Lower lobe of right lung (tissue), 2 donors: ENCODE measurements at regions not wholly inside any gene's neighbourhood (a gene's known extent, or its start where the extent isn't known, plus 50 kb on each side); places are given as distances from the start of the nearest gene placed in this dataset.
A peak's percentile ranks its signal among the peaks of the same experiment; 100 is the strongest.

Experiments
- ATAC-seq, 2 donors: fragments of 200-7000 bp; cut with Tn5 transposase; one replicate each; pipeline ENCODE4 v1.9.1; 2020 to 2022; ENCODE audit warnings: mild to moderate bottlenecking in 2 of 2, moderate library complexity in 2 of 2
- DNase-seq: peaks from one replicate; pipeline ENCODE4 v3.0.0-alpha.2; 2020
- H3K27ac ChIP-seq: fragments of 200-600 bp; one replicate; pipeline ENCODE4 v1.8.0; 2022
- H3K27me3 ChIP-seq: fragments of 200-600 bp; one replicate; pipeline ENCODE4 v1.8.0; 2022; ENCODE audit warnings: low read depth
- H3K36me3 ChIP-seq: fragments of 200-600 bp; one replicate; pipeline ENCODE4 v1.8.0; 2022; ENCODE audit warnings: mild to moderate bottlenecking
- H3K4me1 ChIP-seq: fragments of 200-600 bp; one replicate; pipeline ENCODE4 v1.8.0; 2022
- H3K4me3 ChIP-seq: fragments of 200-600 bp; one replicate; pipeline ENCODE4 v1.8.0; 2022; ENCODE audit warnings: mild to moderate bottlenecking
- H3K9me3 ChIP-seq: fragments of 200-600 bp; one replicate; pipeline ENCODE4 v1.8.0; 2022
- CTCF ChIP-seq: fragments of 200-600 bp; IDR thresholded peaks from one replicate; pipeline ENCODE4 v1.8.0; 2022; ENCODE audit warnings: antibody characterized with exemption, mild to moderate bottlenecking
- intact Hi-C: fragments of 100-400 bp; cut with DNase I; formaldehyde crosslinking; loops from one replicate; pipeline ENCODE4 v1.11.0; 2022
- donor health status: DM: no; HTN: yes; CAD: no; lungs with severe emphysema.

GRCh38 chr17:6325741-6326140, 109.2 kb downstream of the AIPL1 start:
- intact Hi-C loops = no loop called here
- H3K27ac ChIP-seq = peak overlapping the region; percentile 24

DNA sequence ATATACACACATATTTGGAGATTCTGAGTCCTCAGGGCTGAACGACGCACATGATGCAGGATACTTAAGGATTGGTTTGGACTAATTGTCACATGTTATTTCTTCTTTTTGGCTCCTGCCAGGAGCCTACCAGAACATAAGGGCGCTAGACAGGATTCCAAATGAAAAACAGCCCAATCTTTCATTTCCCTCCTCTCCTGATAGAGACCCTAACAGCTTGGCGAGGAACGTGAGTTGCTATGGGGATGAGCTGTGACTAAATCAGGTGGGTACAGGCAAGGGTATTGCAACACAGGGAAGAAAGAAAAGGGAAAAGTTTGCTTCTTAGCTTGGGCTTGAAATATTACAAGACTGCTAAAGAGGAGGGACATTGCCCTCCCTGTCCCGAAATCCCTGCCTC, 109.9 kb downstream of the AIPL1 start:
- ATAC-seq (no peak), DNase-seq (no peak)
- Histone ChIP-seq H3K36me3 (no peaks in the 10 kb centered on the region), H3K4me3 (no peak overlapping the region), H3K9me3 (no peaks in the 10 kb centered on the region), H3K4me1 (peaks cover 5% of the 10 kb centered on the region), H3K27ac (no peak overlapping the region), H3K27me3 (peaks cover 8% of the 10 kb centered on the region)
- intact Hi-C loops = no loop called here
- no peak for TF ChIP-seq CTCF

More at GRCh38 chr17:6325741-6326140, 109.2 kb downstream of the AIPL1 start:
- Histone ChIP-seq H3K27me3 (peaks cover 8% of the 10 kb centered on the region), H3K4me3 (no peak overlapping the region), H3K36me3 (no peaks in the 10 kb centered on the region), H3K4me1 (peaks cover 5% of the 10 kb centered on the region), H3K9me3 (no peaks in the 10 kb centered on the region)
- ATAC-seq = peak in 1 of 2 donors; percentile 39
- no peak for DNase-seq
- TF ChIP-seq CTCF = no peak

DNA sequence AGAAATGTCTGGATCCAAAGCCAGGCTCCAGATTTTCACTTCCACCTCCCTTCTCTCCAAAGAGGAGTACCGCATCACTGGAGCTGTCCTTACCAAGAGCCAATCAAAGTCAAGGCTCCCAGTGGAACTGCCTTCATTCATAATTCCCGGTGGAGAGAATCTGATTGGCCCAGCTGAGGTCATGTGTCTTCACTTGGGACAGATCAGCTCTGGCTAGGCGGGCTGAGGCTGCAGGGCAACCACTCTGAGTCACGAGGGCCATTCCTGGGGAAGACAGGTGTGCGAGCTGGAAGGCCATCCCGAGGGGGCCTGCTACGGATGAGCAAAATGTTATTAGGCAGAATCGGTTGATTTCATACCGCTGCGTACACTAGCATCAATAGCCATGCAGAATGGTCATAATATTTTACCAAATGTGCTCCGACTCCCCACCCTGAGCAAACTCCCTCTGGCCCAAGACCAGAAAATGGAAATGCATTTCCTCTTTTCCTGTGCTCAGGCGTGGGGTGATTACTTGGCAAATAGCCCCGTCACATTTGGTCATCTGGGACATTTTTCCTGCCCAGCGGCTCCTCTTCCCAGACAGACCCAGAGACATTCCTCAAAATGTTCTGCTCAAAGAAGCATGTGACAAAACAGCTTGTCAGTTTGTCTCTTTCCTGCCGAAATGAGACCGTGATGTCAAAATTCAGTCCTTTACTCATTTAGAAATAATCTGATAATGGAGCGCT, 111.1 kb downstream of the AIPL1 start:
- DNase-seq = no peak

DNA sequence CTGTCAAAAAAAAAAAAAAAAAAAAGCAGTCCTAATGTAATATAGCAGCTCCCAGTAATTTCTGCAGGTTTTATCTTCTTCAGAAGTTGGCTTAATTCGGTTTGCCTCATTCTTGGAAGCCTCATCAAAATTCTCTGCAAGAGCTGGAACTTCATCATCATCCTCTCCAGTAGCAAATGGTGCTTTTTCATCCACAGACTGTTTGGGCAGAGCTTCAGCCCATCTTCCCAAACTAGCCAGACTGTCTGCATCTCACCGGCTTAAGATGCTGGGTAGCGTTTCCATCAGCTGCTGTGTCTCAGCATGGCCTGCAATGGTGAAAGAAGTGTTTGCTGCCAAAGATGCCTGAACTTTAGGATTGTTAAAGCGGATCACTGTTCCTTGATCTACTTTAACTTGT, 112.6 kb downstream of the AIPL1 start:
- no peak for TF ChIP-seq CTCF
- ATAC-seq = no peak
- H3K27ac ChIP-seq = no peak overlapping the region
- H3K27me3 ChIP-seq = peaks cover 4% of the 10 kb centered on the region
- intact Hi-C loops = no loop called here
- peaks cover 5% of the 10 kb centered on the region for H3K4me1 ChIP-seq
- no peak overlapping the region for H3K4me3 ChIP-seq
- no peaks in the 10 kb centered on the region for H3K36me3 ChIP-seq
- no peaks in the 10 kb centered on the region for H3K9me3 ChIP-seq
- DNase-seq = no peak

More for the DNA sequence above, 111.1 kb downstream of the AIPL1 start:
- Histone ChIP-seq H3K4me3 (no peak overlapping the region), H3K4me1 (peaks cover 5% of the 10 kb centered on the region), H3K9me3 (no peaks in the 10 kb centered on the region), H3K36me3 (no peaks in the 10 kb centered on the region), H3K27ac (no peak overlapping the region), H3K27me3 (peaks cover 8% of the 10 kb centered on the region)
- intact Hi-C loops = no loop called here
- ATAC-seq = no peak
- no peak for TF ChIP-seq CTCF

- Histone ChIP-seq H3K27ac (no peak overlapping the region), H3K4me3 (no peak overlapping the region), H3K27me3 (peaks cover 9% of the 10 kb centered on the region), H3K9me3 (no peaks in the 10 kb centered on the region), H3K4me1 (no peaks in the 10 kb centered on the region), H3K36me3 (no peaks in the 10 kb centered on the region)
- no peak for TF ChIP-seq CTCF
- ATAC-seq (no peak), DNase-seq (no peak)
- intact Hi-C loops = no loop called here
These were observed 120.6 kb downstream of the AIPL1 start for GRCh38 chr17:6314311-6314710.
